A673 (cell line): ENCODE measurements at regions not wholly inside any gene's neighbourhood (a gene's known extent, or its start where the extent isn't known, plus 50 kb on each side); places are given as distances from the start of the nearest gene placed in this dataset.

Experiments used
- BruUV-seq: library from RNA; stranded (reverse); fragments of 400-500 nt; replicated peaks from 2 replicates; lab custom pipeline; 2021; lab: Mats Ljungman, UMichigan
- CTCF ChIA-PET: fragments of 300-600 bp; sonication (Branson Sonifier 250); formaldehyde crosslinking; loops from one replicate; lab custom pipeline; 2022; ENCODE audit warnings: antibody characterized with exemption; lab: Charles Lee
- POLR2A ChIA-PET: fragments of 300-600 bp; sonication (Branson Sonifier 250); formaldehyde crosslinking; loops from one replicate; lab custom pipeline; 2022; ENCODE audit warnings: antibody characterized with exemption; ENCODE audit not compliant: low non-redundant PET; lab: Charles Lee
- DNase-seq: peaks from one replicate; pipeline ENCODE4 v3.0.0-alpha.2; 2015; ENCODE audit warnings: low spot score
- H3K27ac ChIP-seq: fragments of 200-600 bp; sonication (generic); 2 replicates; pipeline ENCODE4 v1.5.1; 2016; ENCODE audit warnings: mixed run types, low read depth, mild to moderate bottlenecking, mixed read lengths, antibody characterized with exemption, low read length; ENCODE audit not compliant: poor library complexity, severe bottlenecking
- H3K27me3 ChIP-seq: fragments of 200-600 bp; sonication (generic); replicated peaks from 2 replicates; pipeline ENCODE4 v1.6.1; 2017; ENCODE audit warnings: mixed run types, low read depth, mild to moderate bottlenecking, mixed read lengths, antibody characterized with exemption, low read length; ENCODE audit not compliant: insufficient read depth, poor library complexity
- H3K36me3 ChIP-seq: fragments of 200-600 bp; sonication (generic); 2 replicates; pipeline ENCODE4 v1.6.1; 2016; ENCODE audit warnings: mixed run types, mild to moderate bottlenecking, mixed read lengths, antibody characterized with exemption, low read length; ENCODE audit not compliant: insufficient read depth, poor library complexity, severe bottlenecking
- H3K4me1 ChIP-seq: fragments of 200-600 bp; sonication (generic); 2 replicates; pipeline ENCODE4 v1.6.1; 2017; ENCODE audit warnings: mixed run types, mild to moderate bottlenecking, mixed read lengths, antibody characterized with exemption, low read length; ENCODE audit not compliant: insufficient read depth, poor library complexity, severe bottlenecking
- H3K4me3 ChIP-seq: fragments of 200-600 bp; sonication (generic); 2 replicates; pipeline ENCODE4 v1.5.1; 2016; ENCODE audit warnings: low read depth, mixed run types, mild to moderate bottlenecking, mixed read lengths, low read length; ENCODE audit not compliant: poor library complexity, severe bottlenecking
- H3K9me3 ChIP-seq: fragments of 200-600 bp; sonication (generic); 2 replicates; pipeline ENCODE4 v1.6.1; 2016; ENCODE audit warnings: mixed run types, low read depth, mild to moderate bottlenecking, mixed read lengths, antibody characterized with exemption, low read length; ENCODE audit not compliant: poor library complexity, severe bottlenecking
- CTCF ChIP-seq: fragments of 300-800, 200-600 bp; sonication (generic); conservative IDR thresholded peaks from 2 replicates; pipeline ENCODE4 v1.5.1; 2017; ENCODE audit warnings: low read depth, mild to moderate bottlenecking, antibody characterized with exemption, low read length, moderate library complexity, mixed read lengths
- EZH2 ChIP-seq: fragments of 200-600 bp; sonication (generic); IDR thresholded peaks from 2 replicates; pipeline ENCODE4 v1.6.1; 2017; ENCODE audit warnings: borderline replicate concordance, low read depth, mild to moderate bottlenecking, mixed read lengths, antibody characterized with exemption, low read length; ENCODE audit not compliant: poor library complexity, severe bottlenecking
- intact Hi-C: fragments of 100-400 bp; cut with micrococcal nuclease; formaldehyde crosslinking; loops from one replicate; pipeline ENCODE4 v1.10.0; 2022; ENCODE audit not compliant: unreplicated experiment

- POLR2A ChIA-PET: no interaction called here
- no peaks in the 10 kb centered on the region for H3K36me3 ChIP-seq
- no peak for DNase-seq
- H3K27ac ChIP-seq: no peak overlapping the region
- no TSS peak for BruUV-seq
- TF ChIP-seq CTCF: no peak
- TF ChIP-seq EZH2: no peak
- peaks cover 8% of the 10 kb centered on the region for H3K9me3 ChIP-seq
- H3K4me1 ChIP-seq: no peaks in the 10 kb centered on the region
- intact Hi-C loops: no loop called here
- H3K27me3 ChIP-seq: peaks cover 3% of the 10 kb centered on the region
- CTCF ChIA-PET: no interaction called here
- no peak overlapping the region for H3K4me3 ChIP-seq
Observed at GRCh38 chr16:82560805-82561325, 65.9 kb upstream of the CDH13 start.

- no peak for TF ChIP-seq CTCF
- no peak for TF ChIP-seq EZH2
- CTCF ChIA-PET: no interaction called here
Observed at GRCh38 chr16:82544378-82545160, 82.2 kb upstream of the CDH13 start.

GRCh38 chr16:82542714-82543113 is 84.1 kb upstream of the CDH13 start:
- Histone ChIP-seq H3K4me1 (no peaks in the 10 kb centered on the region), H3K27me3 (peaks cover 30% of the 10 kb centered on the region), H3K27ac (no peak overlapping the region), H3K4me3 (no peak overlapping the region), H3K9me3 (no peaks in the 10 kb centered on the region), H3K36me3 (no peaks in the 10 kb centered on the region)
- intact Hi-C loops: no loop called here
- no peak for DNase-seq
- BruUV-seq: no TSS peak
- TF ChIP-seq EZH2 (no peak), CTCF (no peak)
- ChIA-PET CTCF (no interaction called here), POLR2A (interaction anchor here (0.6 kb wide), 1 partner anchor 170 kb away, joined by 3 read pairs; no protein-coding TSS in a partner anchor)

More at GRCh38 chr16:82544378-82545160, 82.2 kb upstream of the CDH13 start:
- POLR2A ChIA-PET: no interaction called here
- DNase-seq: no peak
- intact Hi-C loops: no loop called here
- Histone ChIP-seq H3K4me3 (no peak overlapping the region), H3K4me1 (no peaks in the 10 kb centered on the region), H3K27ac (no peak overlapping the region), H3K9me3 (no peaks in the 10 kb centered on the region), H3K27me3 (peaks cover 35% of the 10 kb centered on the region), H3K36me3 (no peaks in the 10 kb centered on the region)
- no TSS peak for BruUV-seq
